ENCODE measurements at regions not wholly inside any gene's neighbourhood (a gene's known extent, or its start where the extent isn't known, plus 50 kb on each side); places are given as distances from the start of the nearest gene placed in this dataset.
"Not testable (repeated sequence)": the region's sequence is repeated elsewhere in the genome, so short reads cannot be mapped to it uniquely, and the experiment has no call there.

DNA sequence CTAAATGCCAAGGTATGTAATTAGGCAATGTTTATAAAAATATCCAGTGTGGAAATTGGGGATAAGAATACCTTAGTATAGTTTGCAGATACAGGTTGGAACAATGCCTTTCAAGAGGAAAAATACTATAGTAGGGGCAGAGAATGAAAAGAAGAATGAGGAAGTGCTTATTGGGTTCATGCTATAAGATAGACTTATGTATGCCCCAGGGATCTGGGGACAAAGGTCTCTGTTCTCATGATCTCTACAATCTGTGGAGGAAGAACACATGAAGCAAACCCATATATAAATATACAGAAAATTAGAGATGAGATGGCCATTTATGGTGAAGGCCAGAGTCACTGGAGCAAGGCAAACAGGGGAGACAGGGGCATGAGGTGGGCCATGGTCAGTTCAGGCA, 106.5 kb upstream of the DAB2 start:
- Histone ChIP-seq H3K9me3 (replicated peaks; ENCODE audit: insufficient read depth, low read length) (no peaks in the 10 kb centered on the region), H3K36me3 (replicated peaks; ENCODE audit: insufficient read depth, low read length) (no peaks in the 10 kb centered on the region), H3F3A (ENCODE audit: insufficient read depth, low read length) (no peaks in the 10 kb centered on the region), H3K4me3 (ENCODE audit: low read length) (no peak overlapping the region), H3K9ac (ENCODE audit: low read length) (no peak overlapping the region), H3K4me2 (ENCODE audit: low read depth, low read length) (no peak overlapping the region), H3K4me1 (ENCODE audit: low read length) (no peaks in the 10 kb centered on the region), H3K79me2 (ENCODE audit: low read length) (no peaks in the 10 kb centered on the region), H3K27ac (ENCODE audit: low read length) (no peak overlapping the region), H3K9me2 (replicated peaks; ENCODE audit: insufficient read depth, low read length) (no peaks in the 10 kb centered on the region), H4K20me1 (ENCODE audit: insufficient read depth, low read length) (no peaks in the 10 kb centered on the region), H3K27me3 (replicated peaks; ENCODE audit: insufficient read depth, low read length) (no peaks in the 10 kb centered on the region), H2AFZ (ENCODE audit: low read length) (no peak overlapping the region)
- no peak for DNase-seq
- TF ChIP-seq EZH2 (optimal IDR thresholded peaks at IDR 0.05; ENCODE audit: low read depth, low read length): no peak
- TF ChIP-seq EZH2phosphoT487 (IDR thresholded peaks at IDR 0.05; ENCODE audit: low read length): no peak
- TF ChIP-seq, protein P1, sequence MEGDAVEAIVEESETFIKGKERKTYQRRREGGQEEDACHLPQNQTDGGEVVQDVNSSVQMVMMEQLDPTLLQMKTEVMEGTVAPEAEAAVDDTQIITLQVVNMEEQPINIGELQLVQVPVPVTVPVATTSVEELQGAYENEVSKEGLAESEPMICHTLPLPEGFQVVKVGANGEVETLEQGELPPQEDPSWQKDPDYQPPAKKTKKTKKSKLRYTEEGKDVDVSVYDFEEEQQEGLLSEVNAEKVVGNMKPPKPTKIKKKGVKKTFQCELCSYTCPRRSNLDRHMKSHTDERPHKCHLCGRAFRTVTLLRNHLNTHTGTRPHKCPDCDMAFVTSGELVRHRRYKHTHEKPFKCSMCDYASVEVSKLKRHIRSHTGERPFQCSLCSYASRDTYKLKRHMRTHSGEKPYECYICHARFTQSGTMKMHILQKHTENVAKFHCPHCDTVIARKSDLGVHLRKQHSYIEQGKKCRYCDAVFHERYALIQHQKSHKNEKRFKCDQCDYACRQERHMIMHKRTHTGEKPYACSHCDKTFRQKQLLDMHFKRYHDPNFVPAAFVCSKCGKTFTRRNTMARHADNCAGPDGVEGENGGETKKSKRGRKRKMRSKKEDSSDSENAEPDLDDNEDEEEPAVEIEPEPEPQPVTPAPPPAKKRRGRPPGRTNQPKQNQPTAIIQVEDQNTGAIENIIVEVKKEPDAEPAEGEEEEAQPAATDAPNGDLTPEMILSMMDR (IDR thresholded peaks at IDR 0.05; ENCODE audit: low read length): no peak

DNA sequence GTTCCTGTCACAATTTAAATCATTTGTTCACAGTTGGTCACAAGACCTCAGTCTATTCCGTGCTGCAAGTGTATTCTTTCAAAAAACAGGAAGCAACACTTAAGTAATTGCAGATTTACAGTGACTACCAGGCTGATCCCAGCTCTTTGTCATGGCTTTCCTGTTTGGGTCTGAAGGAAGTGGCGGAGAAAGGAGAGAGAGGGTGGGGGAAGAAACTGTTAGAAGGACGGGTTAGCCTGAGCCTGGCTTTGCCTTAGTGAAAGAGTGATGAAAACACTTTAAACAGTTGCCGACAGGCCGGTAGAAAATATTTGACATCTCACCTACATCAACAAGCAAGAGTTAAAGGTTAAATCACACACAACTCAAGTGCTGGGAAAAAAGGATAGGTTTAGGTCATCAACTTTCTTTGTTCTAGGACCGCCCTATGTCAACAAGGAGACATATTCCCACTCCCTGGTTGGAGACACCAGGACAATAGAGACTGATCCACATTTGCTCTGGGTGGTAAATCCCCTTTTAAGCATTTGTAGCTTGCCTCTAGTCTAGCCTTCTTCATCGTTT, 102.2 kb upstream of the DAB2 start:
- Histone ChIP-seq H3K79me2 (ENCODE audit: low read length) (no peaks in the 10 kb centered on the region), H4K20me1 (ENCODE audit: insufficient read depth, low read length) (no peaks in the 10 kb centered on the region), H3K9me2 (replicated peaks; ENCODE audit: insufficient read depth, low read length) (no peaks in the 10 kb centered on the region), H3K27me3 (replicated peaks; ENCODE audit: insufficient read depth, low read length) (no peaks in the 10 kb centered on the region), H3K4me3 (ENCODE audit: low read length) (no peak overlapping the region), H3K27ac (ENCODE audit: low read length) (no peak overlapping the region), H3F3A (ENCODE audit: insufficient read depth, low read length) (0 out of 2 replicates have a peak, but pooled peaks cover under 1% of the 10 kb centered on the region), H3K9me3 (replicated peaks; ENCODE audit: insufficient read depth, low read length) (no peaks in the 10 kb centered on the region), H2AFZ (ENCODE audit: low read length) (no peak overlapping the region), H3K36me3 (replicated peaks; ENCODE audit: insufficient read depth, low read length) (no peaks in the 10 kb centered on the region), H3K4me1 (ENCODE audit: low read length) (peaks cover 7% of the 10 kb centered on the region), H3K4me2 (ENCODE audit: low read depth, low read length) (no peak overlapping the region), H3K9ac (ENCODE audit: low read length) (no peak overlapping the region)
- no peak for DNase-seq
- TF ChIP-seq, protein P1 (IDR thresholded peaks at IDR 0.05; ENCODE audit: low read length): no peak
- no peak for TF ChIP-seq EZH2phosphoT487 (IDR thresholded peaks at IDR 0.05; ENCODE audit: low read length)
- no peak for TF ChIP-seq EZH2 (optimal IDR thresholded peaks at IDR 0.05; ENCODE audit: low read depth, low read length)

- not testable (repeated sequence) for H3K79me2 ChIP-seq (ENCODE audit: low read length); H2AFZ ChIP-seq (ENCODE audit: low read length); H3K4me2 ChIP-seq (ENCODE audit: low read depth, low read length); H3K9me2 ChIP-seq (replicated peaks; ENCODE audit: insufficient read depth, low read length); H3K9ac ChIP-seq (ENCODE audit: low read length); H3K27me3 ChIP-seq (replicated peaks; ENCODE audit: insufficient read depth, low read length); H3K36me3 ChIP-seq (replicated peaks; ENCODE audit: insufficient read depth, low read length); H4K20me1 ChIP-seq (ENCODE audit: insufficient read depth, low read length); DNase-seq; H3K27ac ChIP-seq (ENCODE audit: low read length); H3K4me3 ChIP-seq (ENCODE audit: low read length); H3K9me3 ChIP-seq (replicated peaks; ENCODE audit: insufficient read depth, low read length)
- Histone ChIP-seq H3F3A (ENCODE audit: insufficient read depth, low read length) (peaks cover 11% of the 10 kb centered on the region; the same call in 1 of the 2 replicates), H3K4me1 (ENCODE audit: low read length) (peaks cover 19% of the 10 kb centered on the region)
Observed at GRCh38 chr5:39525781-39526180, 101.0 kb upstream of the DAB2 start.

DNA sequence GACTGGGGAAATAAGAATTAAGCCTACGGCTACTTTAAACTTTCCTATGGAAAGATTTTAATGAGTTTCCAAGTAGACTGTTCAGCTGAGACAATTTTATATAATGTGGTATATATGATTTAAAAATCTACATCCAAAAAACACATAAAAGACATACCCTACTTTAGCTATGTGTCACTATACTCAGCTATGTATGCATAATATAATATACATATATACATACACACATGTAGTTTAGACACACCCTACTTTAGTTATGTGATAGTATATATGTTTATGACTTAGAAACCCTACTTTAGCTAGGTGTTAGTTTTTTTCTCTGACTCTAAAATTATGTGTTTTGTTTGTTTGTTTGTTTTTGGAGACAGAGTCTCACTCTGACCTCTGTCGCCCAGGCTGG, 100.5 kb upstream of the DAB2 start:
- Histone ChIP-seq H3K36me3 (replicated peaks; ENCODE audit: insufficient read depth, low read length) (no peaks in the 10 kb centered on the region), H3K27ac (ENCODE audit: low read length) (no peak overlapping the region), H3K4me1 (ENCODE audit: low read length) (peaks cover 19% of the 10 kb centered on the region), H3K27me3 (replicated peaks; ENCODE audit: insufficient read depth, low read length) (no peaks in the 10 kb centered on the region), H3K9me2 (replicated peaks; ENCODE audit: insufficient read depth, low read length) (no peaks in the 10 kb centered on the region), H3K4me2 (ENCODE audit: low read depth, low read length) (no peak overlapping the region), H2AFZ (ENCODE audit: low read length) (no peak overlapping the region), H3K4me3 (ENCODE audit: low read length) (no peak overlapping the region), H3K9ac (ENCODE audit: low read length) (no peak overlapping the region), H3F3A (ENCODE audit: insufficient read depth, low read length) (peaks cover 11% of the 10 kb centered on the region; the same call in 1 of the 2 replicates), H3K79me2 (ENCODE audit: low read length) (no peaks in the 10 kb centered on the region), H3K9me3 (replicated peaks; ENCODE audit: insufficient read depth, low read length) (no peaks in the 10 kb centered on the region), H4K20me1 (ENCODE audit: insufficient read depth, low read length) (no peaks in the 10 kb centered on the region)
- TF ChIP-seq EZH2phosphoT487 (IDR thresholded peaks at IDR 0.05; ENCODE audit: low read length) (no peak), EZH2 (optimal IDR thresholded peaks at IDR 0.05; ENCODE audit: low read depth, low read length) (no peak)
- TF ChIP-seq, protein P1 (IDR thresholded peaks at IDR 0.05; ENCODE audit: low read length): no peak
- no peak for DNase-seq

Measured in MM.1S (cell line).